ENCODE measurements at regions not wholly inside any gene's neighbourhood (a gene's known extent, or its start where the extent isn't known, plus 50 kb on each side); places are given as distances from the start of the nearest gene placed in this dataset.
"Not testable (repeated sequence)": the region's sequence is repeated elsewhere in the genome, so short reads cannot be mapped to it uniquely, and the experiment has no call there.

- Mint-ChIP-seq H3K4me1 (ENCODE audit: low read depth) (no peaks in the 10 kb centered on the region), H3K4me3 (no peak overlapping the region), H3K9me3 (peaks cover 30% of the 10 kb centered on the region), H3K27me3 (ENCODE audit: insufficient read depth) (no peaks in the 10 kb centered on the region), H3K27ac (no peak overlapping the region), H3K36me3 (ENCODE audit: low read depth) (no peaks in the 10 kb centered on the region)
- no peak for DNase-seq (ENCODE audit: low spot score)
- intact Hi-C loops (cut with micrococcal nuclease) = no loop called here
Measured at GRCh38 chr16:60013076-60013475, 1279.0 kb upstream of the GOT2 start.

DNA sequence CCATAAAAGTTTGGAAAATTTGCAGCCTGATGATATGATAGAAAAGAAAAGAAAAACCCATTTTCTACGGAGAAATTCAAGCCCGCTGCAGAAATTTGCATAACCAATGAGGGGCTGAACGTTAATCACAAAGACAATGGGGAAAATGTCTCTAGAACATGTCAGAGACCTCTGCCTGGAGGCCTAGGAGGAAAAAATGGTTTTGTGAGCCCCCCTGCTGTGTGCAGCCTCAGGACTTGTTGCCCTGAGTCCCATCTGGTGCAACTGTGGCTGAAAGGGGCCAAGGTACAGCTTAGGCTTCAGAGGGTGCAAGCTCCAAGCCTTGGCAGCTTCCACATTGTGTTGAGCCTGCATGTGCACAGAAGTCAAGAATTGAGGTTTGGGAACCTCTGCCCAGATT is 1267.4 kb upstream of the GOT2 start:
- no peak for DNase-seq (ENCODE audit: low spot score)
- Mint-ChIP-seq H3K9me3 (peaks cover 29% of the 10 kb centered on the region), H3K27me3 (ENCODE audit: insufficient read depth) (no peaks in the 10 kb centered on the region), H3K4me3 (no peak overlapping the region), H3K36me3 (ENCODE audit: low read depth) (no peaks in the 10 kb centered on the region), H3K4me1 (ENCODE audit: low read depth) (no peaks in the 10 kb centered on the region), H3K27ac (no peak overlapping the region)
- intact Hi-C loops (cut with micrococcal nuclease) = no loop called here

- no peak overlapping the region for H3K27ac Mint-ChIP-seq
- no peaks in the 10 kb centered on the region for H3K36me3 Mint-ChIP-seq (ENCODE audit: low read depth)
- no peak for DNase-seq (ENCODE audit: low spot score)
- no peaks in the 10 kb centered on the region for H3K27me3 Mint-ChIP-seq (ENCODE audit: insufficient read depth)
- H3K9me3 Mint-ChIP-seq = peaks cover 46% of the 10 kb centered on the region
- intact Hi-C loops (cut with micrococcal nuclease) = no loop called here
- no peaks in the 10 kb centered on the region for H3K4me1 Mint-ChIP-seq (ENCODE audit: low read depth)
- no peak overlapping the region for H3K4me3 Mint-ChIP-seq
Measured at GRCh38 chr16:59997706-59998105, 1263.6 kb upstream of the GOT2 start.

GRCh38 chr16:59993101-59993500 is 1259.0 kb upstream of the GOT2 start:
- Mint-ChIP-seq H3K9me3 (peaks cover 50% of the 10 kb centered on the region), H3K27me3 (ENCODE audit: insufficient read depth) (no peaks in the 10 kb centered on the region), H3K4me3 (no peak overlapping the region), H3K4me1 (ENCODE audit: low read depth) (no peaks in the 10 kb centered on the region), H3K36me3 (ENCODE audit: low read depth) (no peaks in the 10 kb centered on the region), H3K27ac (no peak overlapping the region)
- no peak for DNase-seq (ENCODE audit: low spot score)
- intact Hi-C loops (cut with micrococcal nuclease) = no loop called here

GRCh38 chr16:59991171-59991570 is 1257.1 kb upstream of the GOT2 start:
- Mint-ChIP-seq H3K36me3 (ENCODE audit: low read depth) (no peaks in the 10 kb centered on the region), H3K4me3 (no peak overlapping the region), H3K27ac (no peak overlapping the region), H3K27me3 (ENCODE audit: insufficient read depth) (no peaks in the 10 kb centered on the region), H3K9me3 (peaks cover 45% of the 10 kb centered on the region), H3K4me1 (ENCODE audit: low read depth) (no peaks in the 10 kb centered on the region)
- DNase-seq (ENCODE audit: low spot score) = no peak
- intact Hi-C loops (cut with micrococcal nuclease) = no loop called here

DNA sequence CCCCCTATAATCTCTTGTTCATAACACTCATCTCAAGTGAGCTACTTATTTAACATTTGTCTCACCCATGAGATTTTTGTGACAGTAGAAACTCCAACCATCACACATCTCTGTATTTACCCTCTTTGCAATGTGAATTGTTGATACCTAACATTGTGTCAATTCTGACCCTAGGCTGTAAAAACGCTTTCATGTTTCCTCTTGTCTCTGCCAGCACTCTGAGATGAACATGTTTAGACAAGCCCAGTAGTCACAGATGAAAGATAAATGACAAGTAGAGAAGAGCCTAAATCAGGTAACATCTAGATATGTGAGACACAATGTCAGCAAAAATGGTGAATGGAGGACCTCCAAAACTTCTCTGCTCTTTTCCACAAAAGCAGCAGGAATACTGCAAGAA is 1254.5 kb upstream of the GOT2 start:
- Mint-ChIP-seq H3K36me3 (ENCODE audit: low read depth) (no peaks in the 10 kb centered on the region), H3K9me3 (peaks cover 46% of the 10 kb centered on the region), H3K27ac (no peak overlapping the region), H3K4me1 (ENCODE audit: low read depth) (no peaks in the 10 kb centered on the region), H3K4me3 (no peak overlapping the region), H3K27me3 (ENCODE audit: insufficient read depth) (no peaks in the 10 kb centered on the region)
- DNase-seq (ENCODE audit: low spot score) = no peak
- intact Hi-C loops (cut with micrococcal nuclease) = no loop called here

DNA sequence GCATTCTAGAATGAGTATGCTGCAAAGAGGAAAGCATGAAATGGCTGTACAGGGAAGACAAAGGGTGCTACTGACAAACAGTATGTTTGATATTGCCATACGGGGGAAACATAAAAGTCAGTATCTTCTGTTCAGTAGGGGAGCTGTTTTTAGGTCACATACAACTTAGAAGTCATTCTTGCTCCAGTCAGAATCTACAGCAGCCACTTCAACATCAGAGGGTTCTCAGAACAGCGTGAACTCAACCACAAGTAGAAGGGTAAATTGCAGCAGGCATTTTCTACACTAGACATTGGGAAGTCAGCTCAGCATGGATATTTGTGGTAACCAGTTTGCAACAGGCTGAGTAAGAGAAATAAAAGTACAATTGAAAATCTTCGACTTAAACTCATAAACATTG is 1241.8 kb upstream of the GOT2 start:
- Mint-ChIP-seq H3K36me3 (ENCODE audit: low read depth) (no peaks in the 10 kb centered on the region), H3K27me3 (ENCODE audit: insufficient read depth) (no peaks in the 10 kb centered on the region), H3K4me1 (ENCODE audit: low read depth) (no peaks in the 10 kb centered on the region), H3K9me3 (peaks cover 12% of the 10 kb centered on the region), H3K4me3 (no peak overlapping the region), H3K27ac (no peak overlapping the region)
- intact Hi-C loops (cut with micrococcal nuclease) = no loop called here
- DNase-seq (ENCODE audit: low spot score) = no peak

DNA sequence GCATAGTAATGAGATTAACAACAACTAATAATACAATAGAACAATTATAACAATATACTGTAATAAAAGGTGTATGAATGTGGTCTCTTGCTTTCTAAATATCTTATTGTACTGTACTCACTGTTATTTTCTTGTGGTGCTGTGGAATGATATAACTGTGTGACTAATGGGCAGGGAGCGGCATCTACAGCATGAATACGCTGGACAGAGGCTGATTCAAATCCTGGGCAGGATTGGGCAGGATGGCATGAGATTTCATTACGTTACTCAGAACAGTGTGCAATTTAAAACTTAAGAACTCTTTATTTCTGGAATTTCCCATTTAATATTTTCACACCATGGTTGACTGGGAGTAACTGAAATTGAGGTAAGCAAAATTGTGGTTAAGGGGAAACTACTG is 1239.8 kb upstream of the GOT2 start:
- no peaks in the 10 kb centered on the region for H3K36me3 Mint-ChIP-seq (ENCODE audit: low read depth)
- no peaks in the 10 kb centered on the region for H3K4me1 Mint-ChIP-seq (ENCODE audit: low read depth)
- no peak overlapping the region for H3K27ac Mint-ChIP-seq
- H3K9me3 Mint-ChIP-seq = peaks cover 16% of the 10 kb centered on the region
- no peak overlapping the region for H3K4me3 Mint-ChIP-seq
- no peak for DNase-seq (ENCODE audit: low spot score)
- intact Hi-C loops (cut with micrococcal nuclease) = no loop called here
- no peaks in the 10 kb centered on the region for H3K27me3 Mint-ChIP-seq (ENCODE audit: insufficient read depth)

DNA sequence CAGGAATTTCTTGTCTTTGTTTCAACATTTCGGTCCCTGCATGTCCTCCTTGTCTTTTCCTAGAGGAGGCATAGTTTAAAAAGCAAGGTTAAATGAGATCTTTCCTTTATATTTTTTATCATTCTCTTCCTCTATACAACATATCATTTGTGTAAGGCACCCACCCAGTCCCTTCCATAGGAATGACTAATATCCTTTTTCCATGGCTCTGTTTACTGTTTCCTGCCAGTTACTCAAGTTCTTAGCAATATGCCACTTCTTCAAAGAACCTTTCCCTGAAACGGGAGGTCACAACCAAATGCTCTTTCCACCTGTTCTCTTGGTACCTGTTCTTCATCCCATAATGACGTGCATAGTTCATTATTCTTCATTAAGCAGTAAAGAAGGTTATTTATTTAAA is 1237.1 kb upstream of the GOT2 start:
- DNase-seq (ENCODE audit: low spot score) = no peak
- Mint-ChIP-seq H3K27ac (no peak overlapping the region), H3K4me3 (no peak overlapping the region), H3K9me3 (peaks cover 21% of the 10 kb centered on the region), H3K4me1 (ENCODE audit: low read depth) (no peaks in the 10 kb centered on the region), H3K27me3 (ENCODE audit: insufficient read depth) (no peaks in the 10 kb centered on the region), H3K36me3 (ENCODE audit: low read depth) (no peaks in the 10 kb centered on the region)
- intact Hi-C loops (cut with micrococcal nuclease) = no loop called here

- Mint-ChIP-seq H3K36me3 (ENCODE audit: low read depth) (no peaks in the 10 kb centered on the region), H3K4me3 (no peak overlapping the region), H3K4me1 (ENCODE audit: low read depth) (no peaks in the 10 kb centered on the region), H3K27ac (no peak overlapping the region), H3K9me3 (peaks cover 14% of the 10 kb centered on the region), H3K27me3 (ENCODE audit: insufficient read depth) (no peaks in the 10 kb centered on the region)
- DNase-seq (ENCODE audit: low spot score) = no peak
- intact Hi-C loops (cut with micrococcal nuclease) = no loop called here
Measured at GRCh38 chr16:59964232-59964924, 1230.3 kb upstream of the GOT2 start.

- Mint-ChIP-seq H3K4me3 (no peak overlapping the region), H3K9me3 (peaks cover 20% of the 10 kb centered on the region), H3K36me3 (ENCODE audit: low read depth) (no peaks in the 10 kb centered on the region), H3K27ac (no peak overlapping the region), H3K4me1 (ENCODE audit: low read depth) (no peaks in the 10 kb centered on the region), H3K27me3 (ENCODE audit: insufficient read depth) (no peaks in the 10 kb centered on the region)
- no peak for DNase-seq (ENCODE audit: low spot score)
- intact Hi-C loops (cut with micrococcal nuclease) = no loop called here
Measured at GRCh38 chr16:59959311-59959710, 1225.2 kb upstream of the GOT2 start.

DNA sequence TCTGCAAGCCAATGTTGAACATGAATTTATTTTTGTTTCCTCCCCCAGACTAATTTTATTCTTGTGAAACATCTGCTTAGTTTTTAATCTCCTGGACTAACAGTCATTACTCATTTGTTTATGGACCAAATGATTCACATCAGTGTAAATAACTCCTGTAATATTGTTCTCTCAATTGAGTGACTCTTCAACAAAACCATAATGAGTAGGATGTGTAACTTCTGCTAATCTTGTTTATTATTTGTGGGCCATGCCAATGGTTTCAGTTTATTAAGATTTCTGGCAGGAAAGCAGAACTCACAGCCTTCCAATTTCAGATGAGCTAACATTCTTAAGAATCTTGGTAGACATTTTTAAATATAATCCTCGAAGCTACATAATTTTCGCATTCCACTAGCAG is 1216.3 kb upstream of the GOT2 start:
- Mint-ChIP-seq H3K9me3 (peaks cover 7% of the 10 kb centered on the region), H3K4me1 (ENCODE audit: low read depth) (no peaks in the 10 kb centered on the region), H3K36me3 (ENCODE audit: low read depth) (no peaks in the 10 kb centered on the region), H3K27ac (no peak overlapping the region), H3K27me3 (ENCODE audit: insufficient read depth) (no peaks in the 10 kb centered on the region), H3K4me3 (no peak overlapping the region)
- no peak for DNase-seq (ENCODE audit: low spot score)
- intact Hi-C loops (cut with micrococcal nuclease) = no loop called here

- DNase-seq (ENCODE audit: low spot score); H3K4me1 Mint-ChIP-seq (ENCODE audit: low read depth); H3K4me3 Mint-ChIP-seq; H3K9me3 Mint-ChIP-seq; H3K27ac Mint-ChIP-seq; H3K36me3 Mint-ChIP-seq (ENCODE audit: low read depth); H3K27me3 Mint-ChIP-seq (ENCODE audit: insufficient read depth); intact Hi-C loops (cut with micrococcal nuclease): not testable (repeated sequence)
Measured at GRCh38 chr16:59944041-59944440, 1209.9 kb upstream of the GOT2 start.

GRCh38 chr16:59941594-59941993 is 1207.5 kb upstream of the GOT2 start:
- no peak overlapping the region for H3K4me3 Mint-ChIP-seq
- DNase-seq (ENCODE audit: low spot score) = no peak
- intact Hi-C loops (cut with micrococcal nuclease) = no loop called here
- H3K9me3 Mint-ChIP-seq = peaks cover 5% of the 10 kb centered on the region
- no peaks in the 10 kb centered on the region for H3K27me3 Mint-ChIP-seq (ENCODE audit: insufficient read depth)
- no peaks in the 10 kb centered on the region for H3K4me1 Mint-ChIP-seq (ENCODE audit: low read depth)
- H3K36me3 Mint-ChIP-seq (ENCODE audit: low read depth) = no peaks in the 10 kb centered on the region
- no peak overlapping the region for H3K27ac Mint-ChIP-seq
